Pancreas (tissue), 10 donors: ENCODE measurements at regions not wholly inside any gene's neighbourhood (a gene's known extent, or its start where the extent isn't known, plus 50 kb on each side); places are given as distances from the start of the nearest gene placed in this dataset.

Experiments
- ATAC-seq, 4 donors: fragments of 200-7000 bp; cut with Tn5 transposase; one replicate each; pipeline versions ENCODE4 v1.8.0 to v1.9.1; 2020; ENCODE audit warnings: mild to moderate bottlenecking in 4 of 4, moderate library complexity in 4 of 4
- DNase-seq, 6 donors: peaks; one replicate each; pipeline ENCODE4 v3.0.0-alpha.2; 2020
- FAIRE-seq: peaks from 2 replicates; lab custom pipeline; 2012; peaks lifted over from hg19 to GRCh38; lab: Jason Lieb, UNC
- H3K27ac ChIP-seq, 4 donors: fragments of 200-600 bp; sonication (generic); 1 replicate in 3 of 4; 2 replicates in 1 of 4; pipeline versions ENCODE4 v1.5.0 to v1.8.0; 2020
- H3K27me3 ChIP-seq, 4 donors: fragments of 200-600 bp; one replicate each; pipeline ENCODE4 v1.8.0; 2021
- H3K36me3 ChIP-seq, 3 donors: fragments of 200-600 bp; sonication (generic) in 1 of 3; one replicate each; pipeline versions ENCODE4 v1.5.0 to v1.8.0; 2020 to 2021
- H3K4me1 ChIP-seq, 3 donors: fragments of 200-600 bp; one replicate each; pipeline ENCODE4 v1.8.0; 2021
- H3K4me3 ChIP-seq, 4 donors: fragments of 200-600 bp; sonication (generic) in 2 of 4; one replicate each; pipeline versions ENCODE4 v1.5.0 to v1.8.0; 2020 to 2021
- H3K9me3 ChIP-seq, 4 donors: fragments of 200-600 bp; one replicate each; pipeline ENCODE4 v1.8.0; 2021
- CTCF ChIP-seq, 4 donors: fragments of 200-600 bp; sonication (generic) in 3 of 4; IDR thresholded peaks; one replicate each; pipeline versions ENCODE4 v1.5.0 to v1.8.0; 2021; ENCODE audit warnings: antibody characterized with exemption in 4 of 4
- WGBS, 2 donors: extraction: QIAGEN DNeasy Blood & Tissue Kit; methylation state at CpG; one replicate each; pipeline ENCODE4 v1.1.7; 2013; 5-methylcytosine and 5-hydroxymethylcytosine counted together
- intact Hi-C, 3 donors: fragments of 100-400 bp; cut with DNase I; formaldehyde crosslinking; loops; one replicate each; pipeline versions ENCODE4 v1.11.1 to v1.14.2; 2022
- donor health status: healthy with polysubstance abuse.
- donor health status: DM: no; HTN: no; CAD: no; lungs with moderate emphysema.
- donor health status: DM: no; HTN: no; CAD: no.
- donor health status: control.
- donor health status: control.
- donor health status: Bipolar disorder and iron deficiency.
- donor health status: DM: yes; HTN: yes; CAD: no.
- donor health status: DM: no; HTN: no; CAD: no.
- donor health status: DM: no; HTN: no; CAD: no.
- donor health status: DM: yes; HTN: yes; CAD: no.

- Histone ChIP-seq H3K4me1 (no peaks in the 10 kb centered on the region), H3K27ac (no peak overlapping the region), H3K36me3 (no peaks in the 10 kb centered on the region), H3K27me3 (no peaks in the 10 kb centered on the region), H3K4me3 (no peak overlapping the region), H3K9me3 (no peaks in the 10 kb centered on the region)
- no peak for TF ChIP-seq CTCF (IDR thresholded peaks at IDR 0.05)
- no peak for ATAC-seq
- no peak for FAIRE-seq
- 70 to 86% methylated on average over 1 of the region's 1 CpG for WGBS, 2 donors
- intact Hi-C loops, result no loop called here
- DNase-seq, result no peak
Observed at GRCh38 chr2:167613471-167613870, 633.9 kb downstream of the STK39 start.

- FAIRE-seq, result no peak
- Histone ChIP-seq H3K36me3 (no peaks in the 10 kb centered on the region), H3K4me3 (no peak overlapping the region), H3K4me1 (no peaks in the 10 kb centered on the region), H3K27ac (no peak overlapping the region), H3K27me3 (no peaks in the 10 kb centered on the region), H3K9me3 (no peaks in the 10 kb centered on the region)
- ATAC-seq, result no peak
- intact Hi-C loops, result no loop called here
- no peak for DNase-seq
- no peak for TF ChIP-seq CTCF (IDR thresholded peaks at IDR 0.05)
Observed at GRCh38 chr2:167608487-167608886, 638.9 kb downstream of the STK39 start.

- ATAC-seq, result no peak
- no peaks in the 10 kb centered on the region for H3K9me3 ChIP-seq
- TF ChIP-seq CTCF (IDR thresholded peaks at IDR 0.05), result no peak
- H3K4me1 ChIP-seq, result no peaks in the 10 kb centered on the region
- no peak for DNase-seq
- H3K27me3 ChIP-seq, result no peaks in the 10 kb centered on the region
- H3K4me3 ChIP-seq, result no peak overlapping the region
- intact Hi-C loops, result no loop called here
- WGBS, 2 donors, result 75 to 84% methylated on average over 3 of the region's 3 CpGs
- no peak overlapping the region for H3K27ac ChIP-seq
- no peaks in the 10 kb centered on the region for H3K36me3 ChIP-seq
- no peak for FAIRE-seq
Observed at GRCh38 chr2:167607731-167608130, 639.7 kb downstream of the STK39 start.

GRCh38 chr2:167607211-167607610 lies 640.2 kb downstream of the STK39 start:
- no peak overlapping the region for H3K4me3 ChIP-seq
- DNase-seq (no peak), FAIRE-seq (no peak), ATAC-seq (no peak)
- no peak overlapping the region for H3K27ac ChIP-seq
- no peaks in the 10 kb centered on the region for H3K27me3 ChIP-seq
- no peaks in the 10 kb centered on the region for H3K9me3 ChIP-seq
- H3K4me1 ChIP-seq, result no peaks in the 10 kb centered on the region
- intact Hi-C loops, result no loop called here
- H3K36me3 ChIP-seq, result no peaks in the 10 kb centered on the region
- no peak for TF ChIP-seq CTCF (IDR thresholded peaks at IDR 0.05)
- 78 to 85% methylated on average over 8 of the region's 8 CpGs for WGBS, 2 donors

- ATAC-seq (no peak), FAIRE-seq (no peak), DNase-seq (no peak)
- no peaks in the 10 kb centered on the region for H3K36me3 ChIP-seq
- no peaks in the 10 kb centered on the region for H3K27me3 ChIP-seq
- 94% methylated on average over 1 of the region's 1 CpG for WGBS, 2 donors
- no peak overlapping the region for H3K27ac ChIP-seq
- H3K4me3 ChIP-seq, result no peak overlapping the region
- H3K9me3 ChIP-seq, result no peaks in the 10 kb centered on the region
- H3K4me1 ChIP-seq, result no peaks in the 10 kb centered on the region
- TF ChIP-seq CTCF (IDR thresholded peaks at IDR 0.05), result no peak
- intact Hi-C loops, result no loop called here
Observed at GRCh38 chr2:167602122-167602521, 645.3 kb downstream of the STK39 start.
